Fibroblast of lung (primary cell): ENCODE measurements at regions not wholly inside any gene's neighbourhood (a gene's known extent, or its start where the extent isn't known, plus 50 kb on each side); places are given as distances from the start of the nearest gene placed in this dataset.
A peak's percentile ranks its signal among the peaks of the same experiment; 100 is the strongest.

Experiments used
- DNase-seq, 2 donors: peaks; one replicate each; pipeline versions ENCODE4 v3.0.0 to v3.0.0-alpha.2; 2010; ENCODE audit warnings: low read depth in 2 of 2
- H2AFZ ChIP-seq: 2 replicates; pipeline ENCODE4 v1.5.1; 2012; ENCODE audit warnings: low read length, control low read depth, inconsistent platforms
- H3K27ac ChIP-seq: 2 replicates; pipeline ENCODE4 v1.5.1; 2011; ENCODE audit warnings: low read length, control low read depth; ENCODE audit not compliant: insufficient read depth
- H3K27me3 ChIP-seq: 2 replicates; pipeline ENCODE4 v1.5.1; 2011; ENCODE audit warnings: mild to moderate bottlenecking, low read length; ENCODE audit not compliant: control insufficient read depth, insufficient read depth
- H3K36me3 ChIP-seq: 2 replicates; pipeline ENCODE4 v1.5.1; 2011; ENCODE audit warnings: low read length; ENCODE audit not compliant: control insufficient read depth, insufficient read depth
- H3K4me1 ChIP-seq: 2 replicates; pipeline ENCODE4 v1.5.1; 2011; ENCODE audit warnings: low read length; ENCODE audit not compliant: control insufficient read depth, insufficient read depth; ENCODE audit errors: extremely low read depth
- H3K4me2 ChIP-seq: 2 replicates; pipeline ENCODE4 v1.5.1; 2011; ENCODE audit warnings: low read length, control low read depth; ENCODE audit not compliant: insufficient read depth; ENCODE audit errors: extremely low read depth
- H3K4me3 ChIP-seq, 4 experiments: fragments of 200-600 bp in 1 of 4; sonication (generic) in 1 of 4; replicated peaks in 1 of 4; 2 replicates each; pipeline ENCODE4 v1.5.1; 2011 to 2016; ENCODE audit warnings: low read length in 4 of 4, low read depth in 3 of 4, mild to moderate bottlenecking in 3 of 4, control low read depth in 2 of 4, inconsistent platforms in 1 of 4, mixed read lengths in 1 of 4; ENCODE audit not compliant: insufficient read depth in 1 of 4; ENCODE audit errors: control extremely low read depth in 1 of 4
- H3K79me2 ChIP-seq: 2 replicates; pipeline ENCODE4 v1.5.1; 2012; ENCODE audit warnings: mild to moderate bottlenecking, low read length, inconsistent platforms; ENCODE audit not compliant: control insufficient read depth, insufficient read depth
- H3K9ac ChIP-seq: 2 replicates; pipeline ENCODE4 v1.5.1; 2011; ENCODE audit warnings: mild to moderate bottlenecking, low read length, control low read depth; ENCODE audit not compliant: insufficient read depth
- H3K9me3 ChIP-seq: 2 replicates; pipeline ENCODE4 v1.5.1; 2012; ENCODE audit warnings: low read depth, low read length; ENCODE audit not compliant: control insufficient read depth, insufficient read depth
- H4K20me1 ChIP-seq: 2 replicates; pipeline ENCODE4 v1.5.1; 2011; ENCODE audit warnings: low read length; ENCODE audit not compliant: control insufficient read depth, insufficient read depth; ENCODE audit errors: extremely low read depth
- EZH2 ChIP-seq: IDR thresholded peaks from 2 replicates; pipeline ENCODE4 v1.5.1; 2012; ENCODE audit warnings: low read length, control low read depth, mild to moderate bottlenecking; ENCODE audit errors: missing control alignments
- TF ChIP-seq, protein P1 (sequence below), 2 donors: IDR thresholded peaks in 1 of 2; conservative IDR thresholded peaks in 1 of 2; 1 replicate in 1 of 2; 2 replicates in 1 of 2; pipeline ENCODE4 v1.5.1; 2011 to 2012; ENCODE audit warnings: low read length in 2 of 2, control low read depth in 1 of 2, inconsistent platforms in 1 of 2, low read depth in 1 of 2, mild to moderate bottlenecking in 1 of 2

DNA sequence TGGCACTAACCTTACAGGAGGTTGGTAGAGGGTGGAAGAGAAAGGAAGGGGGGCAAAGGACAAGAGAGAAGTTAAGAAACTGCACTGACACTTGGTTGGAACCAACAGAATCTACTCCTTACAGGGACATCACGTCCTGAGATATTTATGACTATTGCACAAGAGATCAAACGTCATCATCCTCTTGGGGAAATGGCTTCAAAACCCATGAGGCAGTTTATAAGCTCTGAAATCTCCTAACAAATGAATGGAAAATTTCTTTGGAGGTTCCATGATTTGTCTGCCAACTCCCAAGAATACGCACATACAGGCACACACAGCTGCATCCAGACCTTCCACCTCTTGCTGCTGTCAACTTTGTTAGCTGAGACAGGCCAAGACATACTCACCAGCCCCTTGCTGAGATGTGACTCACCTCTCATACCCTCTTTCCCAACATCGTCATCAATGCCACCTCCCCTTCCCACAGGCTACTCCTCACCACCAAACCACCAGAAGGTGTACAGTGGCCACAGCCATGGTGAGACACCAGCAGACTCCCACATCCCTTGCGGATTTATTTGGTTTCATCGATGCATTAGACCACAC, 135.5 kb downstream of the SETD4 start:
- Histone ChIP-seq H3K4me1 (peaks cover 4% of the 10 kb centered on the region), H4K20me1 (no peaks in the 10 kb centered on the region), H3K9ac (no peak overlapping the region), H3K36me3 (no peaks in the 10 kb centered on the region), H3K9me3 (no peaks in the 10 kb centered on the region), H3K4me3 (no peak overlapping the region), H3K79me2 (no peaks in the 10 kb centered on the region), H3K4me2 (peak overlapping the region; percentile 11), H3K27me3 (no peaks in the 10 kb centered on the region), H2AFZ (no peak overlapping the region), H3K27ac (peak overlapping the region; percentile 70)
- TF ChIP-seq, protein P1, sequence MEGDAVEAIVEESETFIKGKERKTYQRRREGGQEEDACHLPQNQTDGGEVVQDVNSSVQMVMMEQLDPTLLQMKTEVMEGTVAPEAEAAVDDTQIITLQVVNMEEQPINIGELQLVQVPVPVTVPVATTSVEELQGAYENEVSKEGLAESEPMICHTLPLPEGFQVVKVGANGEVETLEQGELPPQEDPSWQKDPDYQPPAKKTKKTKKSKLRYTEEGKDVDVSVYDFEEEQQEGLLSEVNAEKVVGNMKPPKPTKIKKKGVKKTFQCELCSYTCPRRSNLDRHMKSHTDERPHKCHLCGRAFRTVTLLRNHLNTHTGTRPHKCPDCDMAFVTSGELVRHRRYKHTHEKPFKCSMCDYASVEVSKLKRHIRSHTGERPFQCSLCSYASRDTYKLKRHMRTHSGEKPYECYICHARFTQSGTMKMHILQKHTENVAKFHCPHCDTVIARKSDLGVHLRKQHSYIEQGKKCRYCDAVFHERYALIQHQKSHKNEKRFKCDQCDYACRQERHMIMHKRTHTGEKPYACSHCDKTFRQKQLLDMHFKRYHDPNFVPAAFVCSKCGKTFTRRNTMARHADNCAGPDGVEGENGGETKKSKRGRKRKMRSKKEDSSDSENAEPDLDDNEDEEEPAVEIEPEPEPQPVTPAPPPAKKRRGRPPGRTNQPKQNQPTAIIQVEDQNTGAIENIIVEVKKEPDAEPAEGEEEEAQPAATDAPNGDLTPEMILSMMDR (conservative IDR thresholded peaks at IDR 0.05 in 1 of 2, IDR thresholded peaks at IDR 0.05 in 1 of 2; ENCODE audit: low read depth in 1 of 2, low read length in 2 of 2) = no peak
- no peak for TF ChIP-seq EZH2
- DNase-seq = peak; percentile 93 to 96

DNA sequence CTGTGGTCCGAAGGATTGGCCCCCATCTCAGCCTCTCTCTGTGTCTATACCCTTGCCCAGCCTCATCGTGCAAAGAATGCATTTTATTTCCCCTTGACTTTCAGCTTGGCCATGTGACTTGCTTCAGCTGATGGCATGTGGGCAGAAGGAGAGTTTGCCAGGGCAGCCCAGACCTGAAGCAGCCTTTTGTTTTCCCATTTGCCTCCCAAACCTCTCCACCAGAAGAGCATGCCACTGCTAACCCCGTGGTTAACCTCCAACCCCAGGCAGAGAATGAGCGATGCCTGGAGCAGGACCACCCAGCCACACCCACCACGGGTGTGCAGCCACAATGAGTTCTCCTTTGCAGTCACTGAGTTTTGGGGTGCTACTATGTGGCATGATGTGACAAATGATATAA, 136.4 kb downstream of the SETD4 start:
- no peak overlapping the region for H3K4me2 ChIP-seq
- H3K27ac ChIP-seq = no peak overlapping the region
- no peak for DNase-seq
- H3K9me3 ChIP-seq = no peaks in the 10 kb centered on the region
- H3K36me3 ChIP-seq = no peaks in the 10 kb centered on the region
- H3K4me3 ChIP-seq = no peak overlapping the region
- H3K79me2 ChIP-seq = no peaks in the 10 kb centered on the region
- no peaks in the 10 kb centered on the region for H4K20me1 ChIP-seq
- peaks cover 4% of the 10 kb centered on the region for H3K4me1 ChIP-seq
- no peak for TF ChIP-seq EZH2
- TF ChIP-seq, protein P1 (conservative IDR thresholded peaks at IDR 0.05 in 1 of 2, IDR thresholded peaks at IDR 0.05 in 1 of 2; ENCODE audit: low read depth in 1 of 2, low read length in 2 of 2) = no peak
- no peak overlapping the region for H3K9ac ChIP-seq
- no peaks in the 10 kb centered on the region for H3K27me3 ChIP-seq
- no peak overlapping the region for H2AFZ ChIP-seq

DNA sequence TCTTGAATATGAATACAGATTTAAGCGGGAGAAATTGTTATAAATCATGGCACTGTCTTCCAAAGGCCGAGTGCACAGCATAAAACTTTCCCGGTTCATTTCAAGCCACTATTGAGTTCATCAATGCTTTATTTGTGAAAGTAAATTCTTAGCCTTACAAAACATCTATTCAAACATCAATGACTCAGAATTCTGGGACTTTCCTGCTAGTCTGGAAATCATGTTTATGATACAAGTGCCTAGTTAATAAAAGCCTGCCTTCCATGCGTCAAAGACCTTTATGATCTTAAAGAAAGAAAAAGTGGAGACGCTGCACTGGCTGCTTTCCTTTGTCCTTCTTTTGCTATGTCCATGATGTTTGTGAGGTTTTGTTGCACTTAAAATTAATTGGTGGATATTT, 137.7 kb downstream of the SETD4 start:
- no peak overlapping the region for H3K4me3 ChIP-seq
- H2AFZ ChIP-seq = no peak overlapping the region
- no peak overlapping the region for H3K9ac ChIP-seq
- no peaks in the 10 kb centered on the region for H4K20me1 ChIP-seq
- no peaks in the 10 kb centered on the region for H3K27me3 ChIP-seq
- H3K4me2 ChIP-seq = no peak overlapping the region
- H3K9me3 ChIP-seq = no peaks in the 10 kb centered on the region
- no peak overlapping the region for H3K27ac ChIP-seq
- H3K79me2 ChIP-seq = no peaks in the 10 kb centered on the region
- peak; percentile 32 to 59 for DNase-seq
- H3K36me3 ChIP-seq = no peaks in the 10 kb centered on the region
- peaks cover 4% of the 10 kb centered on the region for H3K4me1 ChIP-seq
- no peak for TF ChIP-seq EZH2
- TF ChIP-seq, protein P1 (conservative IDR thresholded peaks at IDR 0.05 in 1 of 2, IDR thresholded peaks at IDR 0.05 in 1 of 2; ENCODE audit: low read depth in 1 of 2, low read length in 2 of 2) = no peak
